ENCODE measurements at regions not wholly inside any gene's neighbourhood (a gene's known extent, or its start where the extent isn't known, plus 50 kb on each side); places are given as distances from the start of the nearest gene placed in this dataset.

DNA sequence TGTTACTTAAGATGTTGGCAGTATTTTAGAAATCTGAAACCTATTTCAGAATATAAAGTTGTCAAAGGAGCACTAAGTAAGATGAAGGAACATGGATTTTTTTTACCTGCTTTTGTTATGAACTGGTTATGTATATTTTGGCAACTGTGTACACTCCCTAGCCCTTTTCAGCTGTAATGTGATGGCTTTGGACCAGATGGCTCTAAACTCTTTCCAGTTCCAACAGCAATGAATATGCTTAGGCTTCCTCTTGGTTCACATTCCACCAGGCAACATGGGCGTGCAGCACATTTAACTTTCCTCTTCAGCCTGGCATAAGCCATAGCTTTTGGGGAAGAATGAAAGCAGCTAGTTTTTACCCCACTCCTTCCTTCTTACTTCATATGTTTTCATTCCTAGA is 95.6 kb upstream of the ADAMTS5 start:
- DNase-seq, result no peak
- Histone ChIP-seq H3K4me3 (ENCODE audit: low read depth in 1 of 3, low read length in 3 of 3) (no peak overlapping the region), H3K27ac (ENCODE audit: low read depth in 1 of 3, low read length in 2 of 3) (no peak overlapping the region), H3K27me3 (ENCODE audit: control insufficient read depth in 3 of 3, insufficient read depth in 3 of 3, low read length in 3 of 3) (no peaks in the 10 kb centered on the region), H3K36me3 (ENCODE audit: control insufficient read depth in 3 of 3, insufficient read depth in 2 of 3, low read depth in 1 of 3, low read length in 3 of 3) (no peaks in the 10 kb centered on the region), H3K4me1 (ENCODE audit: control insufficient read depth in 3 of 3, insufficient read depth in 2 of 3, low read depth in 1 of 3, low read length in 2 of 3) (no peaks in the 10 kb centered on the region), H3K9me3 (ENCODE audit: control insufficient read depth in 2 of 2, insufficient read depth in 1 of 2, low read depth in 1 of 2, low read length in 1 of 2) (peaks cover 0 to 8% of the 10 kb centered on the region in 2 donors)
- WGBS, 3 donors, result 75 to 92% (median 88%) methylated on average over 1 of the region's 1 CpG
- no peak for FAIRE-seq

DNA sequence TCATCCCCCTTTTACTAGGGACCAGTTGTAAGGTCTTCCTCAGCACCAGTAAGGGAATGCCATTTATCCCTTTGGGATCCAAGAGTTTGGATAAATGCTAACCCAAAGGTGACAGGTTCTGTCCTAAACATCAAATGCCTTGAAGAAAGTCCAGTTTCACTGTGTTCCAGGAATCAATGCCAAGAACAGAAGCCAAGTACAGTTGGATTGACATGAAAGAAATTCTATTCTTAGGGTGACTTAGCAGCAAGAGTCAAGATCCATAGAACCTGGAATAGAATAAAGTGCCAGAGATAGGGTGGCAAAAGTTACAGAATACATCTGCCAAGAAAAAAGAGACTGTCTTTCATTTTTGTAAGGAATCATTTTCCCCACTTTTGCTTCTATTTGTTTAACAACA is 94.9 kb upstream of the ADAMTS5 start:
- peaks cover 0 to 8% of the 10 kb centered on the region in 2 donors for H3K9me3 ChIP-seq (ENCODE audit: control insufficient read depth in 2 of 2, insufficient read depth in 1 of 2, low read depth in 1 of 2, low read length in 1 of 2)
- no peak for FAIRE-seq

DNA sequence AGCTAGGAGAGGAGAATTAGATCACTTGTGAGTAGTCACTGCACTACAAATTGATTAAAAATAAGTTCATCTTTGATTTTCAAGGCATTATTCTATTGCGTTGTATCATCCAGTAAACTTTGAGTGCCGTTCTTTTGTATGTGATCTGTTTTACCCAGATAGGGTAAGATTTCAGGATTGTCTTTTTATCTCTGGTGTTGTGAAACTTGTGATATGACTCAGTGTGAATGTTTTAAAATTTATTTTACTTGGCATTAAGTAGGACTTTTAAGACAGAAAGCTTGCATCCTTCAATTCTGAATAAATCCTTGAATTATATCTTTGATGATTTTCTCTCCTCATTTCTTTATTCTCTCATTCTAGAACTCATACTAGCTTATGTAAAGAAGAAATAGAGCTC is 93.3 kb upstream of the ADAMTS5 start:
- no peaks in the 10 kb centered on the region for H3K36me3 ChIP-seq (ENCODE audit: control insufficient read depth in 3 of 3, insufficient read depth in 2 of 3, low read depth in 1 of 3, low read length in 3 of 3)
- no peaks in the 10 kb centered on the region for H3K27me3 ChIP-seq (ENCODE audit: control insufficient read depth in 3 of 3, insufficient read depth in 3 of 3, low read length in 3 of 3)
- no peak for DNase-seq
- peaks cover 0 to 8% of the 10 kb centered on the region in 2 donors for H3K9me3 ChIP-seq (ENCODE audit: control insufficient read depth in 2 of 2, insufficient read depth in 1 of 2, low read depth in 1 of 2, low read length in 1 of 2)
- no peak overlapping the region for H3K4me3 ChIP-seq (ENCODE audit: low read depth in 1 of 3, low read length in 3 of 3)
- FAIRE-seq, result no peak
- 80 to 88% (median 86%) methylated on average over 2 of the region's 2 CpGs for whole genome bisulfite sequencing, 3 donors
- no peaks in the 10 kb centered on the region for H3K4me1 ChIP-seq (ENCODE audit: control insufficient read depth in 3 of 3, insufficient read depth in 2 of 3, low read depth in 1 of 3, low read length in 2 of 3)
- no peak overlapping the region for H3K27ac ChIP-seq (ENCODE audit: low read depth in 1 of 3, low read length in 2 of 3)

More for the DNA sequence above, 94.9 kb upstream of the ADAMTS5 start:
- H3K4me1 ChIP-seq (ENCODE audit: control insufficient read depth in 3 of 3, insufficient read depth in 2 of 3, low read depth in 1 of 3, low read length in 2 of 3), result no peaks in the 10 kb centered on the region
- no peak overlapping the region for H3K4me3 ChIP-seq (ENCODE audit: low read depth in 1 of 3, low read length in 3 of 3)
- H3K36me3 ChIP-seq (ENCODE audit: control insufficient read depth in 3 of 3, insufficient read depth in 2 of 3, low read depth in 1 of 3, low read length in 3 of 3), result no peaks in the 10 kb centered on the region
- no peak for DNase-seq
- H3K27me3 ChIP-seq (ENCODE audit: control insufficient read depth in 3 of 3, insufficient read depth in 3 of 3, low read length in 3 of 3), result no peaks in the 10 kb centered on the region
- no peak overlapping the region for H3K27ac ChIP-seq (ENCODE audit: low read depth in 1 of 3, low read length in 2 of 3)

DNA sequence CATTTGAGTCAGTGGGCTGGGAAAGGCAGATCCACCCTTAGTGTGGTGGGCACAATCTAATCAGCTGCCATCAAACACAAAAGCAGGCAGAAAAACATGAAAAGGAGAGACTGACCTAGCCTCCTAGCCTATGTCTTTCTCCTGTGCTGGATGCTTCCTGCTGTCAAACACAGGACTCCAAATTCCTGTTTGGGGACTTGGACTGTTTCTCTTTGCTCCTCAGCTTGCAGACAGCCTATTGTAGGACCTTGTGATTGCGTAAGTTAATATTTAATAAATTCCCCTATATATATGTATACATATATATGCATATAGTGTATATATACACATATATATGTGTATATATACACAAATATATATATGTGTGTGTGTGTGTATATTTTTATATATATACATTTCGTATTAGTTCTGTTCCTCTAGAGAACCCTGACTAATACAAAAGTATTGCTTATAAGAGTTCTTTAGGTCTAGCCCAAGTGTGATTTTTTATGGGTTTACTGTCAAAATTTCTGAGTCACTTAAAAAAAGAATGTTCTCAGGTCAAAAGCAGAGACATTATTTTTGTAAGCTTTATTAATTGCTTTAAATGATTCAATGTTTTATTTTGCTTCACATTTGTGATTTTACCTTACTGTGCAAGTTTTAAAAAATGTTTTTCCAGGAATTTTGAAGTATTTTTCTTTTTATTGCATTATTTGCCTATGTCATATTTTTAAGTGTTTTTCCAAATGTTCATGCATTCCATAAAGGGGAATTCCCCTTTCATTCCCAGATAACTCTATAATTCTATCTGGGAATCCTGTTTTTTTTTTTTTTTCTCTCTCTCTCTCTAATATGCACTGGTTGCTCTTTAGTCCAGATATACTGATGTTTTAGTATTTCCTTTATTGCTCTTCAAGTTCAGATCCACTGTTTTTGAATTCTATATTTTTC is 92.1 kb upstream of the ADAMTS5 start:
- FAIRE-seq (no peak), DNase-seq (no peak)

DNA sequence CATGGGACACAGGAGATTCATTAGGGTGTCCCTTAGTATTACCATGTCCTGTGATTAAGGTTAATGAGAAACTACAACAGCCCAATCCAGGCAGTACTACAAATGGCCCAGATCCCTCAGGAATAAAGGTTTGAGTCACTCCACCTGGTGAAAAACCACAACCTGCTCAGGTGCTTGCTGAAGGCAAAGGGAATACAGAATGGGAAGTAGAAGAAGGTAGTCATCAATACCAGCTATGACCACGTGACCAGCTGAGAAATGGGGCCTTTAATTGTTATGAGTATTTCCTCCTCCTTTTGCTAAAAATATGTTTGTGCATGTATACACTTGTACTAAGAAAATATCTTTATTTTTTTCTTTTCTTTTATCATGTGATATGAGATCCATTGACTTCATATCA is 91.1 kb upstream of the ADAMTS5 start:
- DNase-seq (no peak), FAIRE-seq (no peak)
- Histone ChIP-seq H3K4me1 (ENCODE audit: control insufficient read depth in 3 of 3, insufficient read depth in 2 of 3, low read depth in 1 of 3, low read length in 2 of 3) (no peaks in the 10 kb centered on the region), H3K27me3 (ENCODE audit: control insufficient read depth in 3 of 3, insufficient read depth in 3 of 3, low read length in 3 of 3) (no peaks in the 10 kb centered on the region), H3K4me3 (ENCODE audit: low read depth in 1 of 3, low read length in 3 of 3) (no peak overlapping the region), H3K27ac (ENCODE audit: low read depth in 1 of 3, low read length in 2 of 3) (no peak overlapping the region), H3K9me3 (ENCODE audit: control insufficient read depth in 2 of 2, insufficient read depth in 1 of 2, low read depth in 1 of 2, low read length in 1 of 2) (peaks cover 0 to 6% of the 10 kb centered on the region in 2 donors), H3K36me3 (ENCODE audit: control insufficient read depth in 3 of 3, insufficient read depth in 2 of 3, low read depth in 1 of 3, low read length in 3 of 3) (no peaks in the 10 kb centered on the region)
- WGBS, 3 donors, result 52 to 65% (median 55%) methylated on average over 1 of the region's 1 CpG

More for the DNA sequence above, 92.1 kb upstream of the ADAMTS5 start:
- Histone ChIP-seq H3K27me3 (ENCODE audit: control insufficient read depth in 3 of 3, insufficient read depth in 3 of 3, low read length in 3 of 3) (no peaks in the 10 kb centered on the region), H3K4me3 (ENCODE audit: low read depth in 1 of 3, low read length in 3 of 3) (no peak overlapping the region), H3K9me3 (ENCODE audit: control insufficient read depth in 2 of 2, insufficient read depth in 1 of 2, low read depth in 1 of 2, low read length in 1 of 2) (peaks cover 0 to 8% of the 10 kb centered on the region in 2 donors), H3K27ac (ENCODE audit: low read depth in 1 of 3, low read length in 2 of 3) (no peak overlapping the region), H3K36me3 (ENCODE audit: control insufficient read depth in 3 of 3, insufficient read depth in 2 of 3, low read depth in 1 of 3, low read length in 3 of 3) (no peaks in the 10 kb centered on the region), H3K4me1 (ENCODE audit: control insufficient read depth in 3 of 3, insufficient read depth in 2 of 3, low read depth in 1 of 3, low read length in 2 of 3) (no peaks in the 10 kb centered on the region)
- 84 to 89% (median 88%) methylated on average over 2 of the region's 2 CpGs for WGBS, 3 donors

DNA sequence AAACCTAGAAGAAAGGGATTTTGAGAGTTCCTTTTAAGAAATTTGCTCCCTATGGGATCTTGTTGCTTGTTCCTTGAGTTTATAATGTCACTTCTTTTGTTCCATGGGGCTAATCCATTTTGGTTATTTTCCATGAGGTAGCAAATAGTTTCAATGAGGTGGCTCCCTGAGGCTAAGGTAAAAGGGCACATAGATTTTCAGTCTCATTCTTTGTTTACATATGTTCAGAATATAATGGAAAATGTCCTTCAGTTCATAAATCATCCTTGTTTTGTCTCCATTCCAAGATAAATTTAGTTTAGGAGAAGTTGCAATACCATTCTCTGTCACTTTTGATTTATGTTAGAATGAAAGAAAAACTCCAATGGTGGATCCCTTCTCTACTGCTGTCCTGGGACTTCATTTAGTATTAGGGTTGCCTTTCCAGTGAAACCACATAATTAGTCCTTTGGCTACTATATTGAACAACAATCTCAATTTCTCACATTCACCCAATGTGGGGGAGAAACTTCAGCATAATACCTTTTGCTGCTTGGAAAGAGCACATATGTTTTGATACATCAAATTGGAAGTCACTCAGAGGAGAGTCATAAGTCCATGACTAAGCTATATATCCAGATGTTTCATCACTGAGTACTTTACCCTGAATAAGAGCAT is 80.9 kb upstream of the ADAMTS5 start:
- H3K27ac ChIP-seq (ENCODE audit: low read depth in 1 of 3, low read length in 2 of 3), result no peak overlapping the region
- H3K4me1 ChIP-seq (ENCODE audit: control insufficient read depth in 3 of 3, insufficient read depth in 2 of 3, low read depth in 1 of 3, low read length in 2 of 3), result no peaks in the 10 kb centered on the region
- no peaks in the 10 kb centered on the region for H3K36me3 ChIP-seq (ENCODE audit: control insufficient read depth in 3 of 3, insufficient read depth in 2 of 3, low read depth in 1 of 3, low read length in 3 of 3)
- no peak overlapping the region for H3K4me3 ChIP-seq (ENCODE audit: low read depth in 1 of 3, low read length in 3 of 3)
- H3K27me3 ChIP-seq (ENCODE audit: control insufficient read depth in 3 of 3, insufficient read depth in 3 of 3, low read length in 3 of 3), result no peaks in the 10 kb centered on the region
- DNase-seq, result no peak
- no peaks in the 10 kb centered on the region for H3K9me3 ChIP-seq (ENCODE audit: control insufficient read depth in 2 of 2, insufficient read depth in 1 of 2, low read depth in 1 of 2, low read length in 1 of 2)
- FAIRE-seq, result no peak

DNA sequence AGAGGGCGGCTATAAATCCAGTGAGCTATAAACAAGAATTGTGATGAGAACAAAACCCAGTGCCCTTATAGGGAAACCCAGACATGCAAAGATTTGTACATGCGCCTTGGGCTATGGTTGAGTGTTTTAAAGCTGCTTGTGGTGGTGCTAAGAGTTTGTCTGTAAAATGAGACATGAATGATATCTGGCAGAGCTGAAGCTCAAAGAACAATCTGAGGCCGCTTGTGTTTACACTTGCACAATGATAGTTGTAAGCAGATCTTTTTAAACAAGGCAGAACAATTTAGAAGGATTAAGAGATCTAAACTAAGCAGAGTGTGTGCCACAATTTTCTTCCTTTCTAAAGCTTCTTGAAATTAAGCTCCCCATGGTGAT is 80.4 kb upstream of the ADAMTS5 start:
- no peaks in the 10 kb centered on the region for H3K9me3 ChIP-seq (ENCODE audit: control insufficient read depth in 2 of 2, insufficient read depth in 1 of 2, low read depth in 1 of 2, low read length in 1 of 2)
- H3K36me3 ChIP-seq (ENCODE audit: control insufficient read depth in 3 of 3, insufficient read depth in 2 of 3, low read depth in 1 of 3, low read length in 3 of 3), result no peaks in the 10 kb centered on the region
- no peak overlapping the region for H3K27ac ChIP-seq (ENCODE audit: low read depth in 1 of 3, low read length in 2 of 3)
- H3K4me3 ChIP-seq (ENCODE audit: low read depth in 1 of 3, low read length in 3 of 3), result no peak overlapping the region
- no peak for FAIRE-seq
- 42 to 59% (median 49%) methylated on average over 3 of the region's 3 CpGs for WGBS, 3 donors
- no peaks in the 10 kb centered on the region for H3K27me3 ChIP-seq (ENCODE audit: control insufficient read depth in 3 of 3, insufficient read depth in 3 of 3, low read length in 3 of 3)
- no peak for DNase-seq
- no peaks in the 10 kb centered on the region for H3K4me1 ChIP-seq (ENCODE audit: control insufficient read depth in 3 of 3, insufficient read depth in 2 of 3, low read depth in 1 of 3, low read length in 2 of 3)

DNA sequence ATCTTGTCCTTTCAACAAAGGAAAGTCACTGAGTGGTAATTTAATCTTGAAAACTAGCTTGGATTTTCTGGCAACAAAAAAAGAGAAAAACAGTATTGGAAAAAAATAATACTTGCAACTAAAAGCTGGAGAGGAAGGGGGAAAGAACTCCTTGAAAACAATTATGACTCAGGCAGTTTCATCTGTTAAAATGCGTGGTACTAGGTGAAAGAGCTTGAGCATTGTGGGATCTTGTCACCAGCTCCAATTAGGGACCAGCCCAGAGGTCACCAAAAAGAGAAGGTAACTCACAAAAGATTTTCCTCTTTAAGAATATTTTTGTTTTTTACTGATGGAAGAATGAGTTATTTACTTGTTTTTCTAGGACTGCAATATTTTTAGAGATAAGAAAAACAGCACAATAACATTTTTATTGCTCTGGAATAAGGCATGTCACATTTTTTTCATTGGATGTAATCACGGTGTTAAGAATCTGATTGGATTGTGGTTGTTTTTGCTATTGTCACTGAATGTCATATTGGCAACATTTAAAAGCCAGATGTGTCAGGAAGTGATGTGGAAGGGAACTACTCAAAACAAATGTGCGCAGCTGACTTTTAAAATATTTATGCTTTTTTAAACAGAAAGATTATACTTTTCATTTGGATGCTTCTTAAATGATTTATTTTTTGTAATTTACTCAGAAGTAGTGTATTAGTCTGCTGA is 78.5 kb upstream of the ADAMTS5 start:
- FAIRE-seq (no peak), DNase-seq (no peak)
- Histone ChIP-seq H3K27ac (ENCODE audit: low read depth in 1 of 3, low read length in 2 of 3) (no peak overlapping the region), H3K4me1 (ENCODE audit: control insufficient read depth in 3 of 3, insufficient read depth in 2 of 3, low read depth in 1 of 3, low read length in 2 of 3) (no peaks in the 10 kb centered on the region), H3K27me3 (ENCODE audit: control insufficient read depth in 3 of 3, insufficient read depth in 3 of 3, low read length in 3 of 3) (no peaks in the 10 kb centered on the region), H3K36me3 (ENCODE audit: control insufficient read depth in 3 of 3, insufficient read depth in 2 of 3, low read depth in 1 of 3, low read length in 3 of 3) (no peaks in the 10 kb centered on the region), H3K9me3 (ENCODE audit: control insufficient read depth in 2 of 2, insufficient read depth in 1 of 2, low read depth in 1 of 2, low read length in 1 of 2) (no peaks in the 10 kb centered on the region), H3K4me3 (ENCODE audit: low read depth in 1 of 3, low read length in 3 of 3) (no peak overlapping the region)
- WGBS, 3 donors, result 69 to 77% (median 74%) methylated on average over 3 of the region's 3 CpGs
